ENCODE measurements at regions not wholly inside any gene's neighbourhood (a gene's known extent, or its start where the extent isn't known, plus 50 kb on each side); places are given as distances from the start of the nearest gene placed in this dataset.

- no peak overlapping the region for H3K27ac ChIP-seq
- TF ChIP-seq ZFX (IDR thresholded peaks at IDR 0.05), result no peak
Measured at GRCh38 chr1:198443365-198444233, 96.9 kb downstream of the ATP6V1G3 start.

GRCh38 chr1:198440842-198441241 is 99.6 kb downstream of the ATP6V1G3 start:
- TF ChIP-seq ZFX (IDR thresholded peaks at IDR 0.05), result no peak
- TF ChIP-seq CTCF (conservative IDR thresholded peaks at IDR 0.05), result no peak
- H3K27ac ChIP-seq, result no peak overlapping the region

DNA sequence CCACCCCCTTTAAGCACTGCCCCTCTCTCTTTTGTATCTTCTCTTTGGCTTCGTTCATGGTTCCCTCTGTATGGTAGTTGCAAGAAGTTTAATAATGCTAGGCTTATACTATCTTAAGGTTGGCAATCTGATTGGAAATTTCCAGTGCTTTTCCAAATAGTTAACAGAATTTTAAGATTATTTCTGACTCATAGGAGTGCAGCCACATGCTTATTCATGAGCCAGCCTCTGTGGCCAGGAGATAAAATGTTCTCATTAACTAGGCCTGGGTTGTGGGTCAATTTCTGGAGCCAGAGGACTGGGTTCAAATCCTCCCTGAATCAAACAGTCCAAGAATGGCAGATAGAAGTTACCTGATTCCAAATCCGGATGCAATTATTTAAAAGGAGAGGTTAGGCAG is 103.1 kb downstream of the ATP6V1G3 start:
- no peak overlapping the region for H3K27ac ChIP-seq
- no peak for TF ChIP-seq CTCF (conservative IDR thresholded peaks at IDR 0.05)
- TF ChIP-seq ZFX (IDR thresholded peaks at IDR 0.05), result no peak

DNA sequence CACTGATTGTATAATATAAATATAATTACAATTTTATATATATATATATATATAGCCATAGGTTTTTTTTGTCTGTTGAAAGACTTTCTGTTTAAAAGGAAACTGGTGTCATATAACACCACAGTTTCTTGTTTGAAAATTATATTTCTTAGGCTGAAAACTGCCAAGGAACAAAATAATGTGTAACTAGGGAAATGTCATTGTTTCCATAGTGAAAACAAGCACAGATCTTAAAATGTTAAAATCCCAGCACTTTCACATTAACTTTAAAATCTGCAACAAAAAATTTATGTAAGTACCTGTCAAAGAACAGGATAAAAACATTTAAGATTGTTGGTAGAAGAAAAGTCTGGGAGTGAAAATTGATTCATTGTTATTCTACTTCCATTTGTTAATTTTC is 104.2 kb downstream of the ATP6V1G3 start:
- H3K27ac ChIP-seq, result no peak overlapping the region
- TF ChIP-seq ZFX (IDR thresholded peaks at IDR 0.05) (no peak), CTCF (conservative IDR thresholded peaks at IDR 0.05) (no peak)

DNA sequence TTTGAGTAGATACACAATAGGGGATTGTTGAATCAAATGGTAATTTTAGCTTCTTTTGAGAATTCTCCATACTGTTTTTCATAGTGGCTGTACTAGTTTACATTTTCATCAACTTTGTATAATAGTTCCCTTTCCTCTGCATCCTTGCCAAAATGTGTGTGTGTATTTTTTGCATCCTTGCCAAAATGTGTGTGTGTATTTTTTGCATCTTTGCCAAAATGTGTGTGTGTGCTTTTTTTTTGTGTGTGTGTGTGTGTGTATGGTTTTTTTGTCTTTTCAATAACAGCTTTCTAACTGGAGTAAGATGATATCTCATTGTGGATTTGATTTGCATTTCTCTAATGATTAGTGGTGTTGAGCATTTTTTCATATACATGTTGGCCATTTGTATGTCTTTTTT is 105.4 kb downstream of the ATP6V1G3 start:
- TF ChIP-seq CTCF (conservative IDR thresholded peaks at IDR 0.05), result no peak
- no peak for TF ChIP-seq ZFX (IDR thresholded peaks at IDR 0.05)
- no peak overlapping the region for H3K27ac ChIP-seq

DNA sequence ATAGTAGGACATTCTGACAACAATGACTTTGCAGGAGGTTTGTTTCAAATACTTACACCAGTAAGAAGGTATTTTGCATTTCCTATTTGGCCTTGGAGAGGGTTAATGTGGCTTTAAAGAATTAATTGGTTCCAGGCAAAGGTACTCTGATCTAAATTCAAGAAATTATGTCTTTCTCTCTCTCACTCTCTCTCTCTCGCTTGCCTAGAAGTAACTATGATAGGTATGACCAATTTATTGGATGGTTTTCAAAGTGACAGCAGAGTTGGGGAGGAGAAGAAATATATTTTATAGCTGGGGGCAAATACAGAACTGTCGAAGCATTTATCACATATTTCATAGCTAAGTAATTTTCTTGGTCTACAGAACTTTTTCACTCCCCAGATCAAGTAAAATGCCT is 116.0 kb downstream of the ATP6V1G3 start:
- no peak for TF ChIP-seq ZFX (IDR thresholded peaks at IDR 0.05)
- no peak overlapping the region for H3K27ac ChIP-seq

DNA sequence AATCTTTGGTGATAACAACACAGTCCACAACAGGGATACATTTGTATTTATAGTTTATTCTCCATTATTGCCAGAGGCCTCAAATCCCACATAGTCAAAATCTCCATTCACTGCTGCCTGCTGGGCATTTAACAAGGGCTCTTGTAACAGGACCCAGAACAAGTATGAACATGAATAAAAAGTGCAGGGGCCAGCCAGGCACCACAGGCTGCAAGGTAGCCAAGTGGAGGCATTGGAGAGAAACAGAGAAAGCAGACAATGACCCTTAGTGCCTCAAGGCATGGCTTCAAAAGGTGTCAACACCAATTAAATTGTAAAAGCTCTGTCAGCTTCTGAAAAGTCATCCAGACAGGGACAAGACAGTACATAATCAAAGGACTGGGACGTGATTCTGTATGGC is 116.8 kb downstream of the ATP6V1G3 start:
- TF ChIP-seq CTCF (conservative IDR thresholded peaks at IDR 0.05), result no peak
- TF ChIP-seq ZFX (IDR thresholded peaks at IDR 0.05), result no peak
- no peak overlapping the region for H3K27ac ChIP-seq

- no peak overlapping the region for H3K27ac ChIP-seq
- TF ChIP-seq CTCF (conservative IDR thresholded peaks at IDR 0.05) (no peak), ZFX (IDR thresholded peaks at IDR 0.05) (no peak)
Measured at GRCh38 chr1:198417039-198417438, 123.4 kb downstream of the ATP6V1G3 start.

All from C4-2B (cell line).